GM12892 (cell line): ENCODE measurements at regions not wholly inside any gene's neighbourhood (a gene's known extent, or its start where the extent isn't known, plus 50 kb on each side); places are given as distances from the start of the nearest gene placed in this dataset.

ENCODE experiments used
- DNase-seq: peaks from one replicate; pipeline ENCODE4 v3.0.0; 2011; ENCODE audit not compliant: insufficient read length
- FAIRE-seq: peaks from 2 replicates; lab custom pipeline; 2011; peaks lifted over from hg19 to GRCh38; lab: Jason Lieb, UNC
- POLR2A ChIP-seq: IDR thresholded peaks from 2 replicates; pipeline ENCODE4 v1.6.1; 2011; ENCODE audit warnings: low read depth, low read length, control low read depth
- POLR2AphosphoS5 ChIP-seq: IDR thresholded peaks from 2 replicates; pipeline ENCODE4 v1.6.1; 2011; ENCODE audit warnings: low read depth, low read length, control low read depth
- TAF1 ChIP-seq: IDR thresholded peaks from 2 replicates; pipeline ENCODE4 v1.6.1; 2011; ENCODE audit warnings: low read depth, mild to moderate bottlenecking, control low read depth, low read length, borderline replicate concordance

DNA sequence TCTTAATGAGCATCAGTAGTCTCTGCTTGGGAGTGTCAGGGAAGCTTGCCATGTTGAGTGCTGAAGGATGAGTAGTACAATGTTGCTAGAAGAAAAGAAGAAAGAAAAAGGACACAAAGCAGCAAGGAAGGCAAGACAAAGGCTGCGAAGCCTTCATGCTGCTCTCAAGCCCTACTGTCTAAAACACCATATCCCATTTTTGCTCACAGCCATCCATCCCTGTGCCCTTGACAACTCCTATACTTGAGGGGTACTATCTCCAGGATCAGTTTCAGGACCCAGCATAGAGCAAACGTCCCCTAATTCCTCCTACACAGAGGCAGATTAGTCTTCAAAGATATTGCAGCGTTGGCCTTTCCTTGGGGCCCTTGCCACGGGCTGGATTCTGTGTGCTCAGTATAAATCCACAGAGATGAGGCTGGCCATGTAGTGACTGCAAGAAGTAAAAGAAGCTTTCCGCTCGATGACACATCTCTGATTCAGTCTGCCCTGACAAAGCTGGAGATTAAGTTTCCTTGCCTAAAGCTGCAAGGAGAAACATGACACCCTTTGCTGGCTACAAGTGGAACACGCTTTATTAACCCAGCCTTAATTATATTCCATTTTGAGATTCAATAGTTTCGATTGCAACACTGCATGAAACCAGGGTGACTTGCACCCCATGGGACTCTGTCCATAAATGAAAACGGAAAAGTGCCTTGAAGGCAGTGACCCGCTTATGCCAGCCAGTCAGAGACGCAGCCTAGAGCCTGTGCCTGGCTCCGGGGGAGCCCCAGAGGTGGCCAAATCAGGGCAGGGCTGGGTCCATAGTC, 304.6 kb downstream of the ACTL7B start:
- DNase-seq (no peak), FAIRE-seq (no peak)
- TF ChIP-seq POLR2A (no peak), POLR2AphosphoS5 (no peak), TAF1 (no peak)

DNA sequence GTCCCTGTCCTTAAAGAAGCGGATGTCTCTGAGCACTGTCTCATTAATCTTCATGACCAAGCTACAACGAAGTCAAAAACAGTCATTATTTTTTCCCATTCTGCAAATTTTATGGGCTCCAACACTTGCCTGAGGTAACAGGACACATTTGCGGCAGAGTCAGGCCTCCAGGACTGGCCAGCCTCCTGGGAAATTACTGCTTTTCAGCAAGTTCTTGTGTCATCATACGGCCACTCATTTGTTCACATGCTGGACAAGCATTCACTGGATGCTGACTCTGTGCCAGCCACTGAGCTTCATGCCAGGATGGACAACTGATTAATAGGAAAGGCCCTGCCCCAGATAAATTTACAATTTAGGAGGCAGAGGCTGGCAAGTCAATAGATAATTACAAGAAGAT, 305.7 kb downstream of the ACTL7B start:
- no peak for DNase-seq
- TF ChIP-seq POLR2A (no peak), TAF1 (no peak), POLR2AphosphoS5 (no peak)
- FAIRE-seq: no peak

DNA sequence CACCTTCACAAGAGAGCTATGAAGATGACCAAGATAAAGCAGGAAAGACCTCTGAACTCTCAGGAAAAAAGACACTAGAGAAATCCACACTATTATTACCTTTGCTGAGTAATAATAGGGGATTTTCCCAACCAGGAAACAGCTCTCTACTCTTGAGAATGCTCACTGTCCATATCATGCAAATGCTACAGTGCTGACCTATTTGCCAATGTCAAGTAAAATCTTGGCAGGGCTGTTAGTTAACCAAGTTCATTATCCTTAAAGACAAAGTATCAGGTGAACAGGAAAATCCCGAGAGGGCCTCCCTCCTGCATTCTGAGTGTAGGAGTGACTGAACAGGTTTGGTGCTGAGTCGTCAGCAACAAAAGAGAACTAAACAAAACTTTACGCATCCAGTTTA, 306.6 kb downstream of the ACTL7B start:
- DNase-seq: no peak
- TF ChIP-seq TAF1 (no peak), POLR2A (no peak), POLR2AphosphoS5 (no peak)
- FAIRE-seq: no peak

DNA sequence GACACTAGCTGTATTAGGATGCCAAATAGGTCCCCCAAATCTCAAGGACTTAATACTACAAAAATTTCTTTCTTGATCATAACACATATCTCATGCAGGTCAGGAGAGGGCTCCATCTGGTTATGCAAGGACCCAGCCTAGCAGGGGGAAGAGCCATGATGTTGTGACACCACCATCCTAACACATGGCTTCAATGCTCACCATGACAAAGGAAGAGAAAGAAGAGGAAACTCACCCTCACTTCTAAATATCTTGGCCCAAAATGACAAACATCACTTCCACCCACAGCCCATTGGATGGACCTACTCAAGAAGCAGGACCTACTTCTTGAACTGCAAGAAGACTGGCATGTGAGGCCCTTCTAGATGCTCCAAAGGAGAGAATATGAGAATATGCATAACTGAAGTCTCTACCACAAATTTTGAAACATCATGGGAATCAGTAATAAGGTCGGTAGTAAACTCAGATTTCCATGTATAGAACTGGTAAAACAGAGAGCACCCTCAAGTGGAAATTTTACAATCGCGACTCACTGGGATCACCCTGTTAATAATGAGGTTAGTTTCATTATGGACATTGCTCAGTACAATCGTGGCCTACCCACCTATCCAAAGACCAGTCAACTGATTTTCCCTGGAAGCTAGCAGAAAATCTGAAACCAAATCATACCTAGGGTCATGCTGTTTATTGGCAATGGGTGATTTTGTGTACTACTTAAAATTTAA, 308.2 kb downstream of the ACTL7B start:
- no peak for TF ChIP-seq TAF1
- TF ChIP-seq POLR2AphosphoS5: no peak
- TF ChIP-seq POLR2A: no peak
- FAIRE-seq: no peak
- no peak for DNase-seq

- no peak for FAIRE-seq
- no peak for TF ChIP-seq POLR2A
- TF ChIP-seq POLR2AphosphoS5: no peak
- no peak for TF ChIP-seq TAF1
- DNase-seq: no peak
Observed at GRCh38 chr9:108546215-108546614, 309.6 kb downstream of the ACTL7B start.

DNA sequence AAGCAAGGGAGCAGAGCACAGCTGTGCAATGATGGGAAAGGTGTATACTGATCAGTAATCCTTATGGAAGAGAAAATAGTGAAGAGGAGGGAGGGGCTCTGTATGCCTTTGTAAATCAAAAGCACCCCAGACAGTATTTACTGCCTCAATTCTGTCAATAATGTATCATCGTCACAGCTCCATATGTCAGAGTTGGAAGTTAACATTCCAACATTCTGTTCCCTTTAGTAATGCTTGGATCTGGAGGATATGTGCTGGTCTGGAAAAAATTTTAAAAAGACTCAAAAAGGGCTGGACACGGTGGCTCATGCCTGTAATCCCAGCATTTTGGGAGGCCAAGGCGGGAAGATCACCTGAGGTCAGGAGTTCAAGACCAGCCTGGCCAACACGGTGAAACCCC, 310.4 kb downstream of the ACTL7B start:
- FAIRE-seq (no peak), DNase-seq (no peak)
- no peak for TF ChIP-seq TAF1
- TF ChIP-seq POLR2A: no peak
- TF ChIP-seq POLR2AphosphoS5: no peak

DNA sequence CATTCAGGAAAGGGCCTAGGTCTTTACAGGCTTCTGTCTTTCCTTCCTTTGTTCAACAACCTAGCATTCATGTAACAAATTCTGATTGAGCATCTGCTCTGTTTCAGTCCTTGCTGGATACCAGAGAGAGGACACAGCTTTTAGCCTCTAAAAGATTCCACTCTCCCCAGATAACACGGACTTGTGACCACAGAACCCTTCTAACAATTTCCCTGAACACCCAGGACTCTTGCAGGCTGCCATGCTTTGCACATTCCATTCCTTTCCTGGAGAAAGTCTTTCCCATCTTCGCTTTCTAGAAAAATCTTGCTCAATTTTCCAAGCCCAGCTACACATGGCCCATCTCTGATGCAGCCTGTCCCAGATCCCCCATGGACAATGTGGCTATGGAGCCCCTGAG, 310.9 kb downstream of the ACTL7B start:
- TF ChIP-seq POLR2AphosphoS5: no peak
- TF ChIP-seq POLR2A: no peak
- TF ChIP-seq TAF1: no peak

DNA sequence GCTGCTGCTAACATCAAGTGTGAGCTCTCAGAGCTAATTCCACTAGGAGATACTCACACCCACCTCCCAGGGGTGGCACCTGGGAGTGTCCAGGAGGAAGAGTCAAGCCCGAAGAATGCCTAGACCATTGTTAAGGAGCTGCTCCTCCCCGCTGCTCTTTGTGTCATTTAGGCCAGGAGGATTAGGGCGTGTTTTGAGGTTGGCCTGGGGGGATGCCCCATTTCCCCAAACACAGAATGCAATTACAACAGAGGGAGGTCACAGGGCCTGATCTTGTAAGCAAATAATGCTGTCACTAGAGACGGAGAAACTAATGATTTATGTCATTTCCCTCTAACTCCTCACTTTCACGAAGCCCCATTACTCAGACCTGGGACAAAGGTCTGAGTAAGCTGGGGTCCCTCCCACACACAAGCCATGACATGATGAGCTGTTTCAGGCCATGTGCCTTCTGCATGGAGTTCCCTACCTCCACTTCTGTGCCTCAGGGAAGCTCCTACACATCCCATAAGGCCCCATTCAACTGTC, 312.5 kb downstream of the ACTL7B start:
- no peak for TF ChIP-seq TAF1
- no peak for TF ChIP-seq POLR2A
- TF ChIP-seq POLR2AphosphoS5: no peak
- no peak for DNase-seq
- no peak for FAIRE-seq

More for the DNA sequence above, 310.9 kb downstream of the ACTL7B start:
- FAIRE-seq: no peak
- DNase-seq: no peak

DNA sequence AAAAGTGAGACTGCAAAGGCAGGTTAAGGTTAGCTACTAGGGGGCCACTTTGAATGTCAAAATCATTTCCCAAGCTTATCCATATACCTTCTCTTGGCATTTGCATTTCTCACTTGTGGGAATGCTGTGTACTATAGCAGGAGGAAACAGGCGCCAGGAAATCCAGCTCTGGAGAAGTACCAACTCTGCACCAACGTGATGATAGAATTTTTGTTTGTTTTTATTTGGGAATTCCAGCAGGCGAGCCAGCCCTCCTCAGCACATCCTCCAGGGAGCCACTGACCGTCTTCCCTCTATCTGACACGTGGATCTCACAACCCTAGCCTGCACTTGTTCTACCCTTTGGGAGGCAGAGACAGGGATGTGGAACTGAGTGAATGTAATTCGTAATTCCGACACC, 318.0 kb downstream of the ACTL7B start:
- FAIRE-seq: no peak
- TF ChIP-seq POLR2AphosphoS5 (no peak), TAF1 (no peak), POLR2A (no peak)
- DNase-seq: no peak

DNA sequence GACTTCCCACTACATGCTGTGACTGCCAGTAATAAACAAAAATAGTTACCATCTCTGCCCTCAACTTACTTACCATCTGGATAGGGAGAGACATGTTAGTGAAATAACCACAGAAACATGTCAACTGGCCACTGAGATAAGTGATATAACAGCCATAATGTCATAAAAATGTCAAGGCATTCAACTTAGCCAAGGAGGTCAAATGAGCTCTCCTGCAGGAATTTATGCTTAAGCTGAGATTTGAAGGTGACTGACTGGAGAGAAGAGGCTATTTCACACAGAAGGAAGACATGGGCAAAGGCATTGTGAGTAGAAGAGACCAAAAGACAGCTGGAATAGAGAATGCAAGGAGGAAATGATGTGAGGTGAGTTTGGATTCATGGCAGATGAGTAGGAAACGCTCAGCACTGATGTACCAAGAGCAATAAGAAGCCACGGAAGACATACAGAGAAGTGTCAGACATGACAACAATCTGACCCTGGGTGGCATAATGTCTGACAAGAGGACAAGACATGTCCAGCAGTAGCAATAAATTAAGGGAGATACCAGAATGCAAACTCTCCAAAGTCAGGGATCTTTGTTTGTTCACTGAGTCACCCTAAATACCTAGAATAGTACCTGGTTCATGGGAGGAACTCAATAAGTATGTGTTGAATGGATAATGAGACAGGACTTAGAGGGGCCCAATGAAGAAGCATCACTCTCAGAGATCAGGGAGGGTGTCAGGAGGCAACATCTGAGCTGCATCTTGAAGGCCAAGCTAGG, 318.8 kb downstream of the ACTL7B start:
- no peak for DNase-seq
- FAIRE-seq: no peak
- TF ChIP-seq TAF1 (no peak), POLR2AphosphoS5 (no peak), POLR2A (no peak)

DNA sequence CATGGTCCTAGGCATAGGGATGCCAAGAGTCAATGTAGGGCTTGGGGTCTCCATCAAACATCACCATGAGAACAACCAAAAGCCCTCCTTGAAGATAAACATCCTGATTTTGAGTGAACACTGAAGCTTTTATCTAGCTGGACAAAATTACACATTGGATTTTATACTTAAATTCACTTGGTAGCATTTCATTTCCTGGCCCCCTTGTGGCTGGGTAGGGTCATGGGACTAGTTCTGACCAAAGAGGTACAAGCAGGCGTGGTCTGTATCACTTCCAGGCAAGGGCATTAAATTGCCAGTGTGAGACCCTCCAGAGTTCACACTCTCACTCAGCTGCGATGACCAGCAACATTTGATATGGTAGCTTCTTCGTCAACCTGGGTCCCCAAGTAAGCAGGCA, 320.3 kb downstream of the ACTL7B start:
- FAIRE-seq (no peak), DNase-seq (no peak)
- TF ChIP-seq TAF1 (no peak), POLR2A (no peak), POLR2AphosphoS5 (no peak)

GRCh38 chr9:108534741-108535140, 321.0 kb downstream of the ACTL7B start:
- TF ChIP-seq POLR2AphosphoS5 (no peak), POLR2A (no peak), TAF1 (no peak)
- no peak for FAIRE-seq
- DNase-seq: no peak
